Thyroid gland (tissue), 4 donors: ENCODE measurements at regions not wholly inside any gene's neighbourhood (a gene's known extent, or its start where the extent isn't known, plus 50 kb on each side); places are given as distances from the start of the nearest gene placed in this dataset.

Experiments used
- DNase-seq, 2 donors: peaks; one replicate each; pipeline ENCODE4 v3.0.0-alpha.2; 2019
- H3K27ac ChIP-seq, 3 donors: fragments of 200-600 bp; sonication (generic); 1 replicate in 2 of 3; 2 replicates in 1 of 3; pipeline ENCODE4 v1.5.1; 2016 to 2019; ENCODE audit warnings: mild to moderate bottlenecking in 1 of 3, moderate library complexity in 1 of 3
- H3K27me3 ChIP-seq: fragments of 200-600 bp; sonication (generic); one replicate; pipeline ENCODE4 v1.5.1; 2019
- H3K36me3 ChIP-seq, 2 donors: fragments of 200-600 bp; sonication (generic); one replicate each; pipeline ENCODE4 v1.5.1; 2016 to 2019
- H3K4me1 ChIP-seq, 2 donors: fragments of 200-600 bp; sonication (generic); one replicate each; pipeline ENCODE4 v1.5.1; 2017 to 2019
- H3K4me3 ChIP-seq, 3 donors: fragments of 200-600 bp; sonication (generic); replicated peaks in 1 of 3; 1 replicate in 2 of 3; 2 replicates in 1 of 3; pipeline ENCODE4 v1.5.1; 2016; ENCODE audit warnings: mild to moderate bottlenecking in 1 of 3
- H3K9me3 ChIP-seq: fragments of 200-600 bp; sonication (generic); one replicate; pipeline ENCODE4 v1.5.1; 2017
- POLR2A ChIP-seq, 2 donors: fragments of 450-650 bp; IDR thresholded peaks; one replicate each; pipeline ENCODE4 v1.6.1; 2017; ENCODE audit warnings: antibody characterized with exemption in 2 of 2, mild to moderate bottlenecking in 2 of 2, moderate library complexity in 1 of 2
- WGBS, 2 donors: methylation state at CpG; one replicate each; pipeline ENCODE4 v1.1.5; 2017; 5-methylcytosine and 5-hydroxymethylcytosine counted together
- intact Hi-C: fragments of 100-400 bp; cut with DNase I; formaldehyde crosslinking; loops from one replicate; pipeline ENCODE4 v1.15.1; 2023
- TF ChIP-seq, protein P1 (sequence below), 6 experiments: fragments of 200-600 bp in 3 of 6; fragments of 450-650 bp in 3 of 6; sonication (generic) in 3 of 6; IDR thresholded peaks; one replicate each; pipeline ENCODE4 v1.5.1; 2016 to 2019; ENCODE audit warnings: antibody characterized with exemption in 6 of 6, mild to moderate bottlenecking in 2 of 6, inconsistent platforms in 1 of 6, moderate library complexity in 1 of 6

DNA sequence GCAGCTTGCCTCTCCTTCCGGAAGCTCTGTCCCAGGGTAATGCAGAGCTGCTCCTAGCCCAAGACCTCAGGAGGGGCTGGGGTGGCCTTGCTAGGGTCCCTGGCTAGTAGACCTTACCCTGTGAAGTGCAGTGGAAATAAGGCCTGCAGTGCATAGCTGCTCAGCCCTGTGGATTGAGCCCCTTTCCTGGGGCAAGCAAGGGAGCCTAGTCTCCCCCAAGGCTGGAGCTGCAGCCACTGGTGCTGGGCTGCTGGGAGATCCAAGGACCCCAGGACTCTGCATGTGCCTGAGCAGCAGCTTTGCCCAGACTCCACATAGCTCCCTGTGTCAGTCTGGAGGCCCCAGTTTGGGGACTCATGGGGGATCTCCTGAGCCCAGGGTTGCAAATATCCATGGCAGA is 57.9 kb downstream of the FANCF start:
- 88 to 100% methylated on average over 1 of the region's 1 CpG for WGBS, 2 donors
- H3K27me3 ChIP-seq = no peaks in the 10 kb centered on the region
- H3K9me3 ChIP-seq = no peaks in the 10 kb centered on the region
- intact Hi-C loops = no loop called here
- no peaks in the 10 kb centered on the region for H3K36me3 ChIP-seq
- no peak for DNase-seq
- H3K4me1 ChIP-seq = no peaks in the 10 kb centered on the region
- H3K4me3 ChIP-seq = no peak overlapping the region
- TF ChIP-seq, protein P1, sequence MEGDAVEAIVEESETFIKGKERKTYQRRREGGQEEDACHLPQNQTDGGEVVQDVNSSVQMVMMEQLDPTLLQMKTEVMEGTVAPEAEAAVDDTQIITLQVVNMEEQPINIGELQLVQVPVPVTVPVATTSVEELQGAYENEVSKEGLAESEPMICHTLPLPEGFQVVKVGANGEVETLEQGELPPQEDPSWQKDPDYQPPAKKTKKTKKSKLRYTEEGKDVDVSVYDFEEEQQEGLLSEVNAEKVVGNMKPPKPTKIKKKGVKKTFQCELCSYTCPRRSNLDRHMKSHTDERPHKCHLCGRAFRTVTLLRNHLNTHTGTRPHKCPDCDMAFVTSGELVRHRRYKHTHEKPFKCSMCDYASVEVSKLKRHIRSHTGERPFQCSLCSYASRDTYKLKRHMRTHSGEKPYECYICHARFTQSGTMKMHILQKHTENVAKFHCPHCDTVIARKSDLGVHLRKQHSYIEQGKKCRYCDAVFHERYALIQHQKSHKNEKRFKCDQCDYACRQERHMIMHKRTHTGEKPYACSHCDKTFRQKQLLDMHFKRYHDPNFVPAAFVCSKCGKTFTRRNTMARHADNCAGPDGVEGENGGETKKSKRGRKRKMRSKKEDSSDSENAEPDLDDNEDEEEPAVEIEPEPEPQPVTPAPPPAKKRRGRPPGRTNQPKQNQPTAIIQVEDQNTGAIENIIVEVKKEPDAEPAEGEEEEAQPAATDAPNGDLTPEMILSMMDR (IDR thresholded peaks at IDR 0.05) = no peak
- TF ChIP-seq POLR2A (IDR thresholded peaks at IDR 0.05) = no peak
- no peak overlapping the region for H3K27ac ChIP-seq

DNA sequence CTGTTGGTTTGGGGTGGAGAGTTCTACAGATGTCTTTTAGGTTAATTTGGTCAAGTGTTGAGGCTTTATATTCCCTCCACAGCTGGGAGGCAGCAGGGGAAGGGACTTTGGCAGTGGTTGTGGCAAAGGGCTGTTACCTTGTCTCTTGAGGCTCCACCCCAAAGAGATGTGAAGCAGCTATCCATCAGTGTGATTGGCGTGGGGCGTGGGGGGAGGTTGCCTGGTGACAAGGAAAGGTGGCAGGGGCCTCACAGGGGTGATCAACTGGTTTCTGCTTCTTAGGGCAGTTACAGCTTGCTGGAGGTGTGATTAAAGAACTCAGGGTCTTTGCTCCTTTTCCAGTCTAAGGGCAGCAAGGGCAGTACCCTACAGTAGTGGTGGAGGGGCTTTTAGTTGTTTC is 59.3 kb downstream of the FANCF start:
- H3K36me3 ChIP-seq = no peaks in the 10 kb centered on the region
- H3K9me3 ChIP-seq = no peaks in the 10 kb centered on the region
- 85 to 89% methylated on average over 2 of the region's 2 CpGs for WGBS, 2 donors
- H3K27ac ChIP-seq = no peak overlapping the region
- no peaks in the 10 kb centered on the region for H3K4me1 ChIP-seq
- DNase-seq = no peak
- H3K4me3 ChIP-seq = no peak overlapping the region
- intact Hi-C loops = no loop called here
- no peak for TF ChIP-seq POLR2A (IDR thresholded peaks at IDR 0.05)
- TF ChIP-seq, protein P1 (IDR thresholded peaks at IDR 0.05) = no peak
- H3K27me3 ChIP-seq = no peaks in the 10 kb centered on the region

DNA sequence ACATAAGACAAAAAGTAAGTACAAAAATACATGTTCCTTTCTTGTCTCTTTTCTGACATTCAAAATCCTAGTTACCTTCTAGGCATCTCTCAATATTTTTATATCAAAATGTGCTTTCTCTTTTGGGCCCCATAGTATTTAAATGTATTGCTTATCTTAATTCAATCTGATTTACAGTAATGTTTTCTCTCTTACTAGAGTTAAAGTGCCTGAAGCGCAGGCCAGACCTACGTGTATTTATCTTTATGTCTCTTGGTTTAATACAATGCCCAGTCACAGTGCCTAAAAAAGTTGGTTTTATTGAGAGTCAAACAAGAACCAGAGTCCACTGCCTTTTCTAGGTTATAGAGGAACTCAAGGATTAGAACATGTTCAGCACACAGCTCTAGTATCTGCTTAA is 64.3 kb downstream of the FANCF start:
- TF ChIP-seq POLR2A (IDR thresholded peaks at IDR 0.05) = no peak
- TF ChIP-seq, protein P1 (IDR thresholded peaks at IDR 0.05) = no peak
- intact Hi-C loops = no loop called here
- WGBS, 2 donors = 89 to 92% methylated on average over 2 of the region's 2 CpGs

DNA sequence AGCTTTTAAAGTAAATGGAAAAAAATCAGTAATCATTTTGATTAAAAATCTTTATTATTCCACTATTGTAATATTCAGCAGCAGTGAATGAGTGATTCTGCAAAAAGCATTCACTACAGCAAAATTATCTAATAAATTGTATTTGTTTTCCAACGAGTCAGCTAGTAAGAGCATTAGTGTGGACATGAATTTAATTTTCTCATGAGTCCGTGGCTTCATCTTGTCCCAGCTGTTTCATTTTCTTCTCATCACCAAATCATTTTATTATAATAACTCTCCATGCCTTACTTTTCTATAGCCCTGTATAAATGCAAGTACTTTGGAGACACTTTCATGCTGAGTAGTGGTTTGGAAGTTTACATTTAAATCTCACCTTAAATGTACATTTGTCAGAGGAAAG is 66.2 kb downstream of the FANCF start:
- intact Hi-C loops = no loop called here
- Histone ChIP-seq H3K27ac (no peak overlapping the region), H3K4me1 (no peaks in the 10 kb centered on the region), H3K9me3 (no peaks in the 10 kb centered on the region), H3K36me3 (no peaks in the 10 kb centered on the region), H3K4me3 (no peak overlapping the region), H3K27me3 (no peaks in the 10 kb centered on the region)
- TF ChIP-seq, protein P1 (IDR thresholded peaks at IDR 0.05) = no peak
- no peak for TF ChIP-seq POLR2A (IDR thresholded peaks at IDR 0.05)
- DNase-seq = no peak
- WGBS, 2 donors = 69 to 79% methylated on average over 2 of the region's 2 CpGs

More for the DNA sequence above, 64.3 kb downstream of the FANCF start:
- no peaks in the 10 kb centered on the region for H3K9me3 ChIP-seq
- no peak overlapping the region for H3K4me3 ChIP-seq
- no peaks in the 10 kb centered on the region for H3K4me1 ChIP-seq
- no peaks in the 10 kb centered on the region for H3K36me3 ChIP-seq
- no peak for DNase-seq
- H3K27ac ChIP-seq = no peak overlapping the region
- H3K27me3 ChIP-seq = no peaks in the 10 kb centered on the region

DNA sequence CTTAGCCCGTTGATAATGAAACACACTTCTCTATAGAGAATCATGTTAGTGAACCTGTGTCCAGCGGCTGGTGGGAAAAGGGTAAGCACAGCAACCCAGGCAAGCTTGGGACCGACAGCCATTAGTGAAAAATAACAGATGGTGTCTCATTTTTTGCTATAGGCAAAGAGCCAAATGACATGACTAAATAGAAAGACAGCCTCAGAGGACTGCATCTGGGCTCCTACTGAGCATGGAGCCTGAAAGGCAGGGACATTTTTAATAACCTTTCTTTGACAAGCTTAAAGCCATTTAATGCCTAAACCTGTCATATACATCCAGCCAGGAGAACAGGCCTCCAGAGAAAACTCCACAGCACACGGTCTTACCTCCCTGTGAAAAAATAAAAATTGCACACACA is 67.0 kb downstream of the FANCF start:
- WGBS, 2 donors = 66 to 68% methylated on average over 4 of the region's 4 CpGs
- Histone ChIP-seq H3K27ac (no peak overlapping the region), H3K4me3 (no peak overlapping the region), H3K4me1 (no peaks in the 10 kb centered on the region), H3K36me3 (no peaks in the 10 kb centered on the region), H3K27me3 (no peaks in the 10 kb centered on the region), H3K9me3 (no peaks in the 10 kb centered on the region)
- no peak for DNase-seq
- TF ChIP-seq, protein P1 (IDR thresholded peaks at IDR 0.05) = no peak
- TF ChIP-seq POLR2A (IDR thresholded peaks at IDR 0.05) = no peak
- intact Hi-C loops = no loop called here
